GM23248 (cell line): ENCODE measurements at regions not wholly inside any gene's neighbourhood (a gene's known extent, or its start where the extent isn't known, plus 50 kb on each side); places are given as distances from the start of the nearest gene placed in this dataset.

Source experiments
- EZH2 ChIP-seq: fragments of 200-600 bp; sonication (generic); IDR thresholded peaks from 2 replicates; pipeline ENCODE4 v1.6.1; 2018; ENCODE audit warnings: antibody characterized with exemption, mild to moderate bottlenecking; ENCODE audit not compliant: insufficient read depth, poor library complexity, severe bottlenecking
- EZH2phosphoT487 ChIP-seq: fragments of 200-600 bp; sonication (generic); IDR thresholded peaks from 2 replicates; pipeline ENCODE4 v1.6.1; 2018; ENCODE audit warnings: antibody characterized with exemption, moderate library complexity, mild to moderate bottlenecking, low read depth; ENCODE audit not compliant: insufficient read depth

DNA sequence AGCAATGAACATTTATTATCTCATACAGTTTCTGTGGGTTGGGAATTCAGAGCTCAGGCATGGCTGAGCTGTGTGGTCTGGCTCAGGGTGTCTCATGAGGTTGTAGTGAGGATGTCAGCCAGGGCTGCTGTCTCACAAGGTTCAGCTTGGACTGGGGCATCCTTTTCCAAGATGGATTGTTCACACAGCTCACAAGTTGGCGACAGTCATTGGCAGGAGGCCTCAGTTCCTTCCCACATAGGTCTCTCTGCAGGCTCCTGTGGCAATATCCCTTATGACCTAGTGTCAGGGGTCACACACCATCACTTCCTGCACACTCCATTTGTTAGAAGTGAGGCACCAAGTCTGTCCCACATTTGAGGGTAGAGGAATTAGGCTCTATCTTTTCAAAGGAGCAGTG, 56.0 kb downstream of the RPLP1 start:
- no peak for TF ChIP-seq EZH2
- no peak for TF ChIP-seq EZH2phosphoT487
